Lower leg skin (tissue), 4 donors: ENCODE measurements at regions not wholly inside any gene's neighbourhood (a gene's known extent, or its start where the extent isn't known, plus 50 kb on each side); places are given as distances from the start of the nearest gene placed in this dataset.

Source experiments
- DNase-seq, 2 donors: peaks; one replicate each; pipeline ENCODE4 v3.0.0-alpha.2; 2019; ENCODE audit warnings: low spot score in 2 of 2
- H3K4me3 ChIP-seq: fragments of 200-600 bp; sonication (generic); 2 replicates; pipeline ENCODE4 v1.5.1; 2017; ENCODE audit warnings: mild to moderate bottlenecking, low read depth; ENCODE audit not compliant: poor library complexity, severe bottlenecking
- POLR2A ChIP-seq, 2 donors: fragments of 450-650 bp; IDR thresholded peaks; one replicate each; pipeline ENCODE4 v1.6.1; 2016 to 2017; ENCODE audit warnings: antibody characterized with exemption in 2 of 2, mild to moderate bottlenecking in 1 of 2, moderate library complexity in 1 of 2
- WGBS, 2 donors: methylation state at CpG; one replicate each; pipeline ENCODE4 v1.1.5; 2018; 5-methylcytosine and 5-hydroxymethylcytosine counted together
- intact Hi-C: fragments of 100-400 bp; cut with DNase I; formaldehyde crosslinking; loops from one replicate; pipeline ENCODE4 v1.15.0; 2023; ENCODE audit warnings: low total_unique reads
- TF ChIP-seq, protein P1 (sequence below), 3 donors: fragments of 450-650 bp; IDR thresholded peaks; one replicate each; pipeline ENCODE4 v1.5.1; 2016; ENCODE audit warnings: antibody characterized with exemption in 3 of 3, mild to moderate bottlenecking in 3 of 3, moderate library complexity in 2 of 3

DNA sequence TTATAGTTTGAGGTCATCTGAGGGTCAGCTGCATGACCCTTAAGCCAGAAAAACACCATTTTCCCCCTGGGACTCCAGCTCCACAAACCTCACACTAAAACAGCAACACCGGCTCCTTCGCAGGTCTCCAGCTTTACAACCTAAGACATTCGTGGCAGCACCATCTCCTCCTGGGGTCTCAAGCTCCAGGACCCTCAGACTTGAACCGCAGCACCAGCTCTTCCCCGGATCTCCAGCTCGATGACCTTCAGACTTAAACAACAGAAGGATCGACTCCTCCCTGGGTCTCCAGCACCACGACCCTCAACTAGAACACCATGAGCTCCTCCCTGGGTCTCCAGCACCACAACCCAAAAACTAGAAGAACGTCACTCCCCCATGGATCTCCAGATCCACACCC is 233.7 kb upstream of the CNTN6 start:
- DNase-seq, result no peak
- H3K4me3 ChIP-seq, result no peak overlapping the region
- 85 to 86% methylated on average over 9 of the region's 9 CpGs for WGBS, 2 donors
- no peak for TF ChIP-seq POLR2A (IDR thresholded peaks at IDR 0.05)
- TF ChIP-seq, protein P1, sequence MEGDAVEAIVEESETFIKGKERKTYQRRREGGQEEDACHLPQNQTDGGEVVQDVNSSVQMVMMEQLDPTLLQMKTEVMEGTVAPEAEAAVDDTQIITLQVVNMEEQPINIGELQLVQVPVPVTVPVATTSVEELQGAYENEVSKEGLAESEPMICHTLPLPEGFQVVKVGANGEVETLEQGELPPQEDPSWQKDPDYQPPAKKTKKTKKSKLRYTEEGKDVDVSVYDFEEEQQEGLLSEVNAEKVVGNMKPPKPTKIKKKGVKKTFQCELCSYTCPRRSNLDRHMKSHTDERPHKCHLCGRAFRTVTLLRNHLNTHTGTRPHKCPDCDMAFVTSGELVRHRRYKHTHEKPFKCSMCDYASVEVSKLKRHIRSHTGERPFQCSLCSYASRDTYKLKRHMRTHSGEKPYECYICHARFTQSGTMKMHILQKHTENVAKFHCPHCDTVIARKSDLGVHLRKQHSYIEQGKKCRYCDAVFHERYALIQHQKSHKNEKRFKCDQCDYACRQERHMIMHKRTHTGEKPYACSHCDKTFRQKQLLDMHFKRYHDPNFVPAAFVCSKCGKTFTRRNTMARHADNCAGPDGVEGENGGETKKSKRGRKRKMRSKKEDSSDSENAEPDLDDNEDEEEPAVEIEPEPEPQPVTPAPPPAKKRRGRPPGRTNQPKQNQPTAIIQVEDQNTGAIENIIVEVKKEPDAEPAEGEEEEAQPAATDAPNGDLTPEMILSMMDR (IDR thresholded peaks at IDR 0.05), result no peak
- intact Hi-C loops, result no loop called here

DNA sequence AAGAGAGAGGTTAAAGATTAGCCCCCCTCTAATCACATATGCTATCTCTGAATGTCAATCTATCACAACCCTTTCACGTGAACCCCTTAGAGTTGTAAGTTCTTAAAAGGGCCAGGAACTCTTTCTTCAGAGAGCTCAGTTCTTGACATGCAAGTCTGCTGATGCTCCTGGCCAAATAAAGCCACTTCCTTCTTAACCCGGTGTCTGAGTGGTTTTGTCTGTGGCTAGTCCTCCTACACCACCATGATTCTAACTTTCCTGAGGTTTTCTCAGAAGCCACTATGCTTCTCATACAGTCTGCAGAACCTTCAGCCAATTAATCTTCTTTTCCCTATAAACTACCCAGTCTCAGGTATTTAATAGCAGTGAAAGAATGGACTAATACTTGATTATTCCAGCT is 231.1 kb upstream of the CNTN6 start:
- DNase-seq, result no peak
- intact Hi-C loops, result no loop called here
- no peak overlapping the region for H3K4me3 ChIP-seq
- 75 to 85% methylated on average over 2 of the region's 2 CpGs for WGBS, 2 donors
- no peak for TF ChIP-seq POLR2A (IDR thresholded peaks at IDR 0.05)
- TF ChIP-seq, protein P1 (IDR thresholded peaks at IDR 0.05), result no peak

DNA sequence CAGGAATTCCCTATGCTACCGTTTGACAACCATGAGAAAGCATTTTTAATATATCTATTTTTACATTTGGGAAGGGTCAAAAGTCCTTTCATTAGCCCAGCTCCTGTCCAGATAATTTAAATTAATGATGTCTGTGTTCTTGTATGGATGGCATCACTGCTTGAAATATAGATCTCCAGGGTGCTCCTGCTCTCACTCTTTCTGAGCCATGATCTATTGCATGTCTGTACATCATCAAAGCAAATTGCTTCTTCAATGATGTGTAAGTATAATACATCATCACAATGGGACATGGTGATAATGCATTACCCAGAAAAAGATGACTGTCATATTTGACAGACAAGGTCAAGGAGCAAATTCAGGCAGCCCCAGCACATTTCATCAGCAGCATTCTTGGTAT is 223.6 kb upstream of the CNTN6 start:
- 55 to 66% methylated on average over 1 of the region's 1 CpG for WGBS, 2 donors
- no peak overlapping the region for H3K4me3 ChIP-seq
- no peak for TF ChIP-seq POLR2A (IDR thresholded peaks at IDR 0.05)
- TF ChIP-seq, protein P1 (IDR thresholded peaks at IDR 0.05), result no peak
- intact Hi-C loops, result no loop called here
- DNase-seq, result no peak

DNA sequence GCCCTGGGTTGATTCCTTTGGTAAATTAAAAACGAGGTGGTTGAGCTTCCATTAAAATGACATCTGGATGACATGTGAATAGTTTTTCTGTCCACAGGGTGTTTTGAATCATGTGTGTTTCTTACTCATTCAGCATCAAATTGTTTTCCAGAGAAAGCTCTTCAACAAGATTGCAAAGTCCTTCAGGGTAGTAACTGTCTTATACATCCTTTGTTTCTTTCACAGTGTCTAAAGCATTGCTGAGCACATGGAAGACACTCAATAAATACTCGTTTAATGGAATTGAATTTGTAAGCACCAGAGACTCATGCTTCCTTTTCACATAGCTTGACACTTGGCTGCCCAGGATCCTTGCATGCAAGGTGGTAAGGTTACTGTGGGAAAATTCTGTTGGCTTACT is 223.1 kb upstream of the CNTN6 start:
- no peak for DNase-seq
- TF ChIP-seq POLR2A (IDR thresholded peaks at IDR 0.05), result no peak
- TF ChIP-seq, protein P1 (IDR thresholded peaks at IDR 0.05), result no peak
- H3K4me3 ChIP-seq, result no peak overlapping the region
- intact Hi-C loops, result no loop called here
- 33 to 41% methylated on average over 2 of the region's 2 CpGs for WGBS, 2 donors

DNA sequence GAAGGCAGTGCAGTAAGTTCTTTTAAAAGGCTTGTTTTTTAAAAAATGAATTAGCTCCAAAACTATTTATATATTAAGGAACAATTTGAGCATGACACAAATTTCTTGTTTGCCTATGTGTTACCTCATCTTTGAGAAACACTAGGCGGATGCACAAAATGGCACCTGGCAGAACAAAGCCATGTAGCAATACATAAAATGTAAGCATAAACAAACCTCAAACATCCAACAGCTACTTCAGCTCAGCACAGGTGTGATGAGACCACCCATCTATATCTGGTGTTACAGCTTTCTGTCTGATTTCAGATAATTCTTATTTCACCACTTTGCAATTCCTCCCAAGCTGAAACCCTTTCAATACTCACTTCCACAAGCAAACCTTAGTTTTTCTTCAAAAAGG is 221.2 kb upstream of the CNTN6 start:
- TF ChIP-seq POLR2A (IDR thresholded peaks at IDR 0.05), result no peak
- TF ChIP-seq, protein P1 (IDR thresholded peaks at IDR 0.05), result no peak
- intact Hi-C loops, result no loop called here
- WGBS, 2 donors, result 83 to 88% methylated on average over 1 of the region's 1 CpG
- no peak overlapping the region for H3K4me3 ChIP-seq
- no peak for DNase-seq

DNA sequence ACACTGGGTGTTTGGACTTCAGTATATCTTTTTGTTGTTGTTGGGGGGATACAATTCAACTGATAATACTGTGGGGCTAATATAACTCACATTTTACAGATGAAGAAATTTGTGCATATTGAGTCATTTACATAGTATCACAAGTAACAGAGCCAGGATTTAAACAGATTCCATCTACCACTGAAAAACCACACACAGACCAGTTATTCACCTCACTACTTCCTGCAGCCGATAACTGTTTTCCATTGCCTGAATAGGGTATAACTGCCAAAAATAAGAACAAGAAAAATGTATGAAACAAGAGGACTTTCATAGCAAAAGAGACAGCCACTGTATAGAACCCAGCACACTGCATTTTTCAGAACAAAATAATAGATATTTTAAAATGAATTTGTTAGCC is 215.8 kb upstream of the CNTN6 start:
- intact Hi-C loops, result no loop called here
- DNase-seq, result no peak
- TF ChIP-seq POLR2A (IDR thresholded peaks at IDR 0.05), result no peak
- TF ChIP-seq, protein P1 (IDR thresholded peaks at IDR 0.05), result no peak
- no peak overlapping the region for H3K4me3 ChIP-seq
- 66 to 75% methylated on average over 1 of the region's 1 CpG for WGBS, 2 donors
